ENCODE measurements at regions not wholly inside any gene's neighbourhood (a gene's known extent, or its start where the extent isn't known, plus 50 kb on each side); places are given as distances from the start of the nearest gene placed in this dataset.
"Not testable (repeated sequence)": the region's sequence is repeated elsewhere in the genome, so short reads cannot be mapped to it uniquely, and the experiment has no call there.

- DNase-seq (ENCODE audit: low read depth): not testable (repeated sequence)
Observed at GRCh38 chr3:75394562-75395360, 269.4 kb upstream of the FRG2C start.

- no peak for DNase-seq (ENCODE audit: low read depth)
Observed at GRCh38 chr3:75395580-75396315, 268.4 kb upstream of the FRG2C start.

GRCh38 chr3:75396316-75396802, 267.8 kb upstream of the FRG2C start:
- no peak for DNase-seq (ENCODE audit: low read depth)

GRCh38 chr3:75397486-75397885, 266.6 kb upstream of the FRG2C start:
- not testable (repeated sequence) for DNase-seq (ENCODE audit: low read depth)

- peak; percentile 19 for DNase-seq (ENCODE audit: low read depth)
Observed at GRCh38 chr3:75422101-75422945, 241.8 kb upstream of the FRG2C start.

GRCh38 chr3:75425379-75425778, 238.7 kb upstream of the FRG2C start:
- not testable (repeated sequence) for DNase-seq (ENCODE audit: low read depth)

- not testable (repeated sequence) for DNase-seq (ENCODE audit: low read depth)
Observed at GRCh38 chr3:75427486-75427885, 236.6 kb upstream of the FRG2C start.

- not testable (repeated sequence) for DNase-seq (ENCODE audit: low read depth)
Observed at GRCh38 chr3:75427906-75428305, 236.2 kb upstream of the FRG2C start.

- DNase-seq (ENCODE audit: low read depth): peak; percentile 68
Observed at GRCh38 chr3:75429561-75430220, 234.4 kb upstream of the FRG2C start.

GRCh38 chr3:75430406-75430805, 233.7 kb upstream of the FRG2C start:
- DNase-seq (ENCODE audit: low read depth): not testable (repeated sequence)

- not testable (repeated sequence) for DNase-seq (ENCODE audit: low read depth)
Observed at GRCh38 chr3:75431120-75431519, 233.0 kb upstream of the FRG2C start.

GRCh38 chr3:75432466-75432865, 231.7 kb upstream of the FRG2C start:
- DNase-seq (ENCODE audit: low read depth): not testable (repeated sequence)

GRCh38 chr3:75432885-75433284, 231.2 kb upstream of the FRG2C start:
- DNase-seq (ENCODE audit: low read depth): not testable (repeated sequence)

GRCh38 chr3:75433295-75433694, 230.8 kb upstream of the FRG2C start:
- not testable (repeated sequence) for DNase-seq (ENCODE audit: low read depth)

- peak; percentile 16 for DNase-seq (ENCODE audit: low read depth)
Observed at GRCh38 chr3:75434276-75434912, 229.7 kb upstream of the FRG2C start.

GRCh38 chr3:75434913-75435793, 229.0 kb upstream of the FRG2C start:
- DNase-seq (ENCODE audit: low read depth): peak; percentile 96

GRCh38 chr3:75435794-75436400, 228.2 kb upstream of the FRG2C start:
- DNase-seq (ENCODE audit: low read depth): not testable (repeated sequence)

- not testable (repeated sequence) for DNase-seq (ENCODE audit: low read depth)
Observed at GRCh38 chr3:75440986-75441385, 223.1 kb upstream of the FRG2C start.

- DNase-seq (ENCODE audit: low read depth): not testable (repeated sequence)
Observed at GRCh38 chr3:75444634-75445033, 219.5 kb upstream of the FRG2C start.
